Stimulated activated CD4-positive, alpha-beta T cell treated with anti-CD3 and anti-CD28 coated beads, Interleukin-4, amount 100 ng/mL, for 4 hours (primary cell): ENCODE measurements at regions not wholly inside any gene's neighbourhood (a gene's known extent, or its start where the extent isn't known, plus 50 kb on each side); places are given as distances from the start of the nearest gene placed in this dataset.

Experiments used
- DNase-seq, 2 experiments: peaks; one replicate each; pipeline ENCODE4 v3.0.0-alpha.2; 2020

DNA sequence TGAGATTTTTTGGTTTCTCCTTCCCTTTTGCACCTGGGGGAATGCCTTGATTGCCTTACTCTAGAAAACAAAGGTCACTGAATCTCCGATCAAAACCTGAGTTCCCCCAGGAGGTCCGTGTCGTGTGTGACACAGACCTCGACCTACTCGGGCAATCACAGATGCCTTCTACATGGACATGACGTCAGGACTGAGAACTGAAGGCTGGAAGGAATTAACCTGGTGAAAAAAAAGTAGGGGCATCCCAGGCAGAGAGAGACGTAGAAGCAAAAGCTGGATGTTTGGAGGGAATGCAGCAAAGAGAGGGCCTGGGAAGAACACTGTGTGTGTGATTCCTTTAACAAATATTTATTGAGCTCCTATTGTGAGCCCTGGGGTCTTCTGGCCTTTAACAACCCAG, 178.0 kb downstream of the PRDM2 start:
- DNase-seq = no peak

DNA sequence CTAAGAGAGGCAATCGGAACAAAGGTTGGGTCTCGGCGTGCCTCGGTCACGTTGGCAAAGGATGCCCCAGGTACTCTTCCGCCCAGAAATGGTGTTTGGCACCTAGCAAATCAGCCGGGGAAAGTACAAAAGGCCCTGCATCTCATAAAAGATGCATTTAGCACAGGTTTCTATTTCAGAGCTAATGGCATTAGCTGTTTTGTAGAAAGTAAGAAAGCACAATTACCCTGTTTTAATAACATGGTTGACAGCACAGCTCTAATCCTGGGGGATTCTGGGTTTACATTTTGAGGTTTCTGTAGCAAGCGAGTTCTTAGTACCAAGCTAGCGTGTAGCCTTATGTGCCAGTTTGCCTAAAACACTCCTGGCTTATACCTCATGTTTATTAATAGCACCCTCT, 178.5 kb downstream of the PRDM2 start:
- no peak for DNase-seq

DNA sequence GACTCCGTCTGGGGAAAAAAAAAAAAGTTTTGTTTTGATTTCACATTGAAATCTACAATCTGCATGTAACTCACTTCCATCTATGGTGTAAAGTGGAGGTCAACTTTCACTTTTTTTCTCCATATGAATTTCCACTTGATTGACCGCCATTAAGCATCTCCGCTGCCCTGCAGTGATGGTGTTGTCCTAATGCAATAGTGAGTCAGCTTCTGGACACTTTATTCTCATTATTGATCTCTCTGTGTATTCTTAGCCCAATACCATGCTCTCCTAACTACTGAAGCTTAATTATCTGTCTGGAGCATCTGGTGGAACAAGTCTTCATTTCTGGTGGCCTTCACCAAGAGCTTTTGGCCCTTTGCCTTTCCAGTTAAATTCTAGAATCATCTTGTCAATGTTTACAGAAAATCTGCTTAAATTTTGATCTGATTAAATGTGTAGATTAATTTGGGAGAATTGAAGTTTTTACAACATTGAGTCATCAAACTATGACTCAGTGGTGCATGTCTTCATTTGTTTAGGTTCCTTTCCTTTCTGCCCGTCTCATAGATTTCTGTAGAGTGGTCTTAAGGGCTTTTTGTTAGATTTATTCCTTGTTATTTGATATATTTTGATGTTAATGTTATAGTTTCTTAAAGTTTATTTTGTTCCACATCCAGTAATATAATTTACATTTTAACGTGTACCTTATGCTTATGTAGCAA, 181.5 kb downstream of the PRDM2 start:
- no peak for DNase-seq

DNA sequence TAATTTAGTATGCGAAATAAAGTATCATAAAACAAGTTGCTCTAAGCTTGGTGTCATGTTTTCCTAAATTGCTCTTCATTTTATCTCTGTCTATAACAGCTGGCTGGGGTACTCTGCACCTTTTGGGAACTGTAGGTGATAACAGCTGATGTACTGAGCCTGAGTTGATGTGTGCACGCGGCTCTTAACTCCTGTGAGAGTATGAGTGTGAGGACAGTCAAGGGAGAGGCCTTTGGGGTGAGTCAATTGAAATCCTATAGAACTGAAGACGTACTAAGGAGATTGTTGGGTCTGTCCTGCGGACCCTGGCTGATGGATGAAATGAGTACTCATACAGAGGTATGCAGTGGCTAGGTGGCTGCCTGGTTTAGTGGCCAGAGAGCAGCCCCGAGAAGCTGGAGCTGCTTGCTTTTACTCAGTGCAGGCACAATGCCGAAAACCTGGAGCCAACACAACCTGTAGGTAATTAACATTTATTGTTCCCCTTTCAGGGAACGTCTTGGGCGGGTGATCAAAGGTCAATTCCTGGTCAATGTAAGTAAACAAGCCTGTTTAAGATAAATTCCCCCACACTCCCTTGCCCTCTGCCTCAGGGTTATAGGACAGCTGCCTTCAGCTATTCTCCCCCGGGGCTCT, 188.5 kb downstream of the PRDM2 start:
- no peak for DNase-seq

DNA sequence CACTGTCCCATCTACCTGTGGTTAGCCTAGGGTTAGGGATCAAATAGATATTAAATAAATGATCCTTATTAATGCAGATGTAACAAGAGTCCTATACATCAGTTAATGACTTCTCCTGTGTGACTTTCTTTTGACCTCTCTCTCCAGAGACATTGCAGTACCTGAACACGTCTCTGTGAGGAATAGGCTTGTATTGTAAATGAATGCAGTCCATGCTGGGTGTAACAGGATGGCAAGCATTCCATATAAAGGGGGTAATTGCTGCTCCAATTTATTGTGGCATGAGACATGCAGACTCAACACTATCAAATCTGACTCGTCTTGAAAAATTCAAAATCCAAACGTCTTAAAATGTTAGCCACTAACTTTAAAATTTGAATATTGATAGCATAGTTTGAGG, 189.5 kb downstream of the PRDM2 start:
- no peak for DNase-seq

DNA sequence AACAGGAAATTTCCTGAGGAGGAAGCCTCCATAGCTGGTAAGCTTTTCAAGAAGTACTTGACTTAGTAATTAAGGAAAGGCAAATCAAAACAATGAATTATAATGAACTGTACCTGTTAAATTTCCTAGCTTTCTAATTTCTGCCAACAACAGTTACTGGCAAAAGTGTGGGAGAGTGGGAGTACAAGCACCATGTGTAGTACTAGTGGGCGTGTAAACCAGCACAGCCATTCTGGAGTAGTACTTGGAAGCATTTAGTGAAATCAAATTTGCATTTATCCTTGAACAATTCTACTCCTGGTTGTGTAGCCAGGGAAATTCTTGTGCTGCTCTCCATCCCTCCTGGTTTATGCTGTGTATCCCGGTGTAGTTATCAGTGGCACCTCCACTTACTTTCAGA, 190.8 kb downstream of the PRDM2 start:
- DNase-seq = no peak

DNA sequence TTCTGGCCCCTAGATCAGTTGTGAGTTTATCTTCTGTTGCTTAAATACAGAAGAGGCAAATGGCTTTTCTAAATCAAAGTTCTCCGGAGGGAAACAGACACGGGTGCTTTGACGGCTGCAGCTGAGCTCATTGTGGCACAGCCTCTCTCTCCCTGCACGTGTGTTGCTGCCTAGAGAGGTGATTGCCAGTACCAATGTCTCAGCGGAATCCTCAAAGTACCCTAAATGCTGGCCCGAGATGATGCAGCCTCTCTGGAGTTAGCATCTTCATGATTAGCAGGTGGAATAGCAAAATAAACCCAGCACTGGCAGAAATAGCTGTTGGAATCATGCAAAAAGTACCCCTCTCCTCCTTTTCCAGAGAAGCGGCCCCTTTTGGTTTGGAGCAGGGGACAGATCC, 192.2 kb downstream of the PRDM2 start:
- no peak for DNase-seq

DNA sequence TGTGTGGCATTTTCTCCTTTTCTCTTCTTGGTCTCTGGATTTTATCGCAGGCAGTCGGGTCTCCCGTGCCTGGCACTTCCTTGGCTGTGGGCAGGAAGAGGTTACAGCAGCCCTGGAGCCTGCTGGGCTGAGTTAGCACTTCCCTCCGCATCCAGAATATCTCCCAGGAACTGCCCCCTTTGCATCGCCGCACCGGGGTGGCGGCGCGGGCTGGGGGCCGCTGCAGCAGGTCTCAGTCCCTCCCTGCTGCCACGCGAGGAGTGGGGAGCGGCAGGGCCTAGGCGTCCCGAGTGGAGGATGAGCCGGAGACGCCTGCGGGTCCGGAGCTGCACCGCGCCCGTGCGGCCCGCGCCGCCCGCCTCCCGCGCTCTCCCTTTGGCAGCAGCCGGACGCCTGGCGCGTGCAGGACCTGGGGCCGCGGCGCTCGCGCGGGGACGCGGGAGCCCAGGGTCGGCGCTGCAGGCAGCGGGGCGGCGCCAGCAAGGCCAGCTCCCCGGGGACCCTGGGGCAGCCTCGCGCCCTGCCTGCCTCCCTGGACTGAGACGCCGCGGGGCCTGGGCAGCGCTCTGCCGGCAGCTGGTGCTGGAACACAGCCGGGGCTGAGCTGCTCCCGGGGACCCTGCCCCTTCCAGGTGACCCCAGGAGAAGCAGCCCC, 192.8 kb downstream of the PRDM2 start:
- no peak for DNase-seq

DNA sequence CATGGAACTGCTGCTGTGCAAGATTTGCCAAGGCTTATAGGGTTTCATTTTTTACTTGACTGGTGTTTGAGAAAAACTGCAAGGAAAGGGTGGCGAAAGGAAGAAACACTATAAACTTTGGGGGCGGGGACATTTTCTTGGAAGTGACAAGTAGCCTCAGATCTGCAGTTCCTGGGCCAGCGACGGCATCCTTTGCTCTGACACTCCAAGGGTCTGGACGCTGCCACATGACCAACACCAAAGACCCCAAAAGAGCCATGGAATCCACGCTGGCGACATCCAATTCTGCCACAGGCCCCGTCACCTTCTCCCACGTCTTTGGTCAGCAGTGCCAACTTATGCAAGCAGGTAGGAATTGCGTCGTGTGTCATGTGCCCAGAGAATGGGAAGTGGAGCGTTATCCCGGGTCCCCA, 193.4 kb downstream of the PRDM2 start:
- no peak for DNase-seq

DNA sequence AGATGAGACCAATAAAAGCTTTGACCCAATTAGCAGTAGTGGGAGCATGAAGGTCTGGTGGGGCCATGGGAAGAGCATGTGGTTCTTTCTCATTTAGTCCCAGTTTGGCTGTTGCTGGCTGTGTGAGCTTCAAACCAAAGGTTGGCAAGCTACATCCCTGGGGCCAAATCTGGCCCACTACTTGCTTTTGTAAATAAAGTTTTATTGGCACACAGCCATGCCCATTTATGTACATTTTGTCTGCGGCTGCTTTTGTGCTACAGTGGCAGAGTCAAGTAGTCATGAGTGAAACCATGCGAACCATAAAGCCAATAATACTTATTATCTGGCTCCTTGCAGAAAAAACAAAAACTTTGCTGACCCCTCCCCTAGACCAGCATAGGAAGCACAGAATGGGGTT, 196.9 kb downstream of the PRDM2 start:
- DNase-seq = no peak

DNA sequence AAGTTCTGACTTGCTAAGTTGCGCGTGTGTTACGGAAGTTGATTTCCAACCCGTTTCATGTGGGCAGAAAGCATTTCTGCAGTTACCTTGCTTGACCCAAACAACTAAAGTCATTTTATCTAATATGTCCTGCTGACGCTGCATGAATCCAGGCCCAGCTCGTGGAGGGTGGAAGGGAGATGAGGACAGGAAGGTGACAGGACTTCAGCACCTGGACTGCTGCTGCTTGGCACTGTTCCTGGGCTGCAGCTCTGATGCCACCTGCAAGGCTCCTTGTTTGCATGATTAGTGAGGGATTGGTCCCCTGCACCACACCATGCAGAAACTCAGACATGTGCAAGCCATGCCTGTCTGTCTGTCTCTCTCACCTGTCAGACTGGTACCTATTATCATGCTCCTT, 198.4 kb downstream of the PRDM2 start:
- no peak for DNase-seq

DNA sequence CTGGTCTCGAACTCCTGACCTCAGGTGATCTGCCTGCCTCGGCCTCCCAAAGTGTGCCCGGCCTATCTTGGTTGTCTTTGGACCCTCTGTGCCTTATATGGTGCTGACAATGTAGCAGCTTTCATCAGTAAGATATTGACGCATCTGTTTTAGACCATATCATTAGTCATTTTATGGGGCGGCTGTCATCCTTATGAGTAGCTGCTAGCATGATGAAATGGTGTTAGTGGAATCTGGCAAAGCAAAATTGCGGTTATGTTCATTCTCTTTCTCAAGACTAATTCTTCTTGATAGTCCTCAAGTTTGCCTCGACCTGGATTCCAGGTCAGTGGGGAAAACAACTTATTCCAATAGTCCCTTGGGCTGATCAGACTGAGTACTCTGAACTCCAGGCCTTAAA, 199.9 kb downstream of the PRDM2 start:
- no peak for DNase-seq

DNA sequence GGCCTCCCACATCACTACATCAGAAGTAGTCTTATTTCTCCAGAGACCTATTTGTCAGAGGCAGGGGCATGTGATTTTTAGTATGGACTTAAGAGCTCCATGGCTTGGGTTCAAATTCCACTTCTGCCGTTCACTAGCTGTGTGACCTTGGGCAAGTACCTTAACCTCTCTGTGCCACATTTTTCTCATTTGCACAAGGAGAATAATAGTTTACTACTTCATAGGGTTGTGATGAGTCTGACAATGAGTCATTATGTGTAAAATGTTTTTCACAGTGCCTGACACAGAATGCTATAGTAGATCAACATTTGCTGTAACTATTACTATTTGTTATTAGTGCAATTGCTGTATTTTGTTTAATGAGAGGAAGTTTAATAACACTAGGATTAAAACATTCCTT, 200.6 kb downstream of the PRDM2 start:
- no peak for DNase-seq

DNA sequence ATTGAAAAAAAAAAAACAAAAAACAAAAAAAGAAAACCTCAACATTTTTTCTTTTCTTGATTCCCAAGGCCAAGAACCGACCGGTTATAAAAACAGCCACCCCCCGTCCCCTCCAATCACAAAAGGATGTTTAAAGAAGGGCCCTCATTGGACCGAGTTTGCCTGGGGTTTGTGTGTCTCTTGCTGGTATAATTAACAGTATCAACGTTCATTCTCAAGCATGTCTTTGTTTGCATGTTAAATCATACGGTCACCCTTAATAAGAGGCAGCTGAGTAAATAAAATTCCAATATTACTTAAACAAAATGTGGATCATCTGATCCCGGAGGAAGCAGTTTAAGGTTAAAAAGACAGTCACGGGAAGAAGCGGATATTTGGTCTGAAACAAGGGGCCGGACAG, 201.1 kb downstream of the PRDM2 start:
- no peak for DNase-seq

DNA sequence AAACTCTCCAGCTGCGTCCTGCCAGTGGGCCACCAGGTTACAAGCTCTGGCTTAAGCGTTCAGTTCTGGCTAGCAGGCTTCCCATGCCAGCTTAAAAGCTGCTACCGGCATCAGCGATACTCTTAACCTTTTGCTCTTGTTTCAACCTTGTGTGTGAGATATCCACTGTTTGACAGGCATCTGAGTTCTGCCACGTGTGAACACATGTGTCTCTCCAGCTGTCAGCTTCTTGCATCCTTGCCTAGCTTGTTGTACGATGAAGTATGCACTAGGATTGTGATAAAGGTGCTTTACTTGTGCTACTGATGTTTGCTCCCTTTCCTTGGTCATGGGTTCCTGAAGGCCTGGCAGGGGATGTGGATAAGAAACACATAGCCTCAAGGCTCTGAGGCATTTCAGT, 201.6 kb downstream of the PRDM2 start:
- DNase-seq = no peak

DNA sequence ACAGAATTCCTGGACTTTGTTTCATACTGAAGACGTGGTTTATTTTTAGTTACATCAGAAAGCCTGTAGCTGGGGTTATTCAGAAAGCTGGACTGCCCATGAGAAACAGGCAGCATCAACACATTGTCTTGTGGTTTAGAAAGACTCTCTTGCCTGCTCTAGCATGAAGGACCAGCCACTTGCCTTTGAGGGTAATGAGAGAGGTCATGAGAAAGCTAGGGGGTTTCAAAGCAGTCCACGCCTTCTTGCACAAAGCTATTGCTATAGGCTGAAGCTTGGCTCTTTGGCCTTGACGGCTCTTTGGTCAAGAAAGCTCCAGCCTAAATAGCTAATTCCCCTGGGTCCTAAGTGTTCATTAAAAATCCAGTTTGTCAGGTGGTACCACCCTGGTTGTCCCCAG, 208.1 kb downstream of the PRDM2 start:
- DNase-seq = no peak

DNA sequence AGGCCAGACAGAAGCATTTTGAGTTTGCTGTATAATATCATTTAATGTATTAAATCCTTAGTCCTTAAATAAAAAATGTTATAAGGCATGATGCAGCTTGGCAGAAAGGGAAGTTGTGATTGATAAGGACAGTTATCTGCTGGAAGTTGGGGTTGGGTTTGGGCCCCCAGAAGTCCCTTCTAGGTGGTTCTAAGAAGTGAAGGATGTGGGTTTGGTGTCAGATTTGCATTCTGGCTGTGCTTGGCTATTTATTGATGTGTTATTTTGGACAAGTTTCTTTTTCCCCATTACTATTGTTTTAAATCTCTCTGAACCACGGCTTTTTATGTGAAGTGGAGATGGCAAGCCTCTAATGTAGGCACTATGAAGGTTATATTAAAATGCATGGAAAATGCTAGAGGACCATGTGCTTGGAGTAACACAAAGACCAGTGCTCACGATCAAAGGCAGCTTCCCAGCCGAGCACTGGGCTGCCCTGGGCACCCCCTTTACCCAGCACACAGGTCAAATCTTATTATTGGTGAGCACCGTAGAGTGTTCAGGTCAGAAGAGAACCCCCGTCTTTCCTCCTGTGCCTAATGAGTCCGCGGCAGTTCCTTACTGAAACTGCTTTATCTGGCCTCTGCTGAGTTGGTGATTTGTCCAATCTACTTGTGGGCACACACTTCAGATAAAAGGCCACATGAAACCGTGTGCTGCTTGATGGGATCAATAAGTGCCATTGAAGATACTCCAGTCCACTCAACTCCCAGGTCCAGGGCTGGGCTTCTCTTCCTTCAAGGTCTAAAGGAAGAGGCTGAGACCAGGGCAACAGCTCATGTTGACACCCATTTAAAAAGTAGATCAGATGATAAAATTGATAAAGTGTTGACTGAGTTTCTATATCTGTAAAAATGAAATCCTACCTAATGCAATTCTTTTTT, 212.0 kb downstream of the PRDM2 start:
- DNase-seq = no peak

DNA sequence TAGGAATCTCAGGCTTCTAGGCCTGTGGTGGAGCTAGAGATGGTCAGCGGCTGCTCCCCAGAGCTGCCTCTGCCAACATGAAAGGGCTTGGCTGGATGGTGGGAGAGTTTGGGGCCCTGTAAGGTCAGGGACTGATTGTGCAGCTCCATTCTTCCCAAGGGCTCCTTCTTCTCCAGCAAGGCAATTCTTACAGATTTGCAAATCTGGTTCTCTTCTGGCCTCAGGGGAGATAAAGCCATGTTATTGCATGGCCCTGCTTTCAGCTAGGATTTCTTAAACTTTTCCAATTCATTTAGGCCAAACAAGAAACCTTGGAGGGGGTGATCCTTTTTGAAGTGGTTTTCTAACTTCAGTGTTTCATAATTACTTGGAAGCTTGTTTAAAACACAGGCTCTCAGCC, 213.4 kb downstream of the PRDM2 start:
- no peak for DNase-seq

DNA sequence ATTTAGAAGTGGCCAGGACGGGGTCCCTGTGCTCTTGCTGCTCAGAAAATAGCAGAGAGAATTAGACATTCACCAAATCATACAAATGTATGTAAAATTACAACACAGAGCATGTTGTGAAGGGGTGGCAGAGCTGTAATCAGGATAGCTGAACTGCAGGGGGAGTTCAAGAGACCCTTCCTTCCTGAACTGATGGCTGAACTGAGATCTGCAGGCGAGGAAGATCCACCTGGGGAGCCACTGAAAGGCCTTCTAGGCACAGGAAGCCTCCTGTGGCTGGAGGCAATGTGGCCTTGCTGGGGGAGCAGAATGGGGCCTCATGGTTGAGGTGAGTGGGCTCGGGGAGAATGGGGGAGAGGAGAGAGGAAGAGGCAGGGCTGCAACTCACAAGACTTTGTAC, 216.5 kb downstream of the PRDM2 start:
- DNase-seq = no peak

DNA sequence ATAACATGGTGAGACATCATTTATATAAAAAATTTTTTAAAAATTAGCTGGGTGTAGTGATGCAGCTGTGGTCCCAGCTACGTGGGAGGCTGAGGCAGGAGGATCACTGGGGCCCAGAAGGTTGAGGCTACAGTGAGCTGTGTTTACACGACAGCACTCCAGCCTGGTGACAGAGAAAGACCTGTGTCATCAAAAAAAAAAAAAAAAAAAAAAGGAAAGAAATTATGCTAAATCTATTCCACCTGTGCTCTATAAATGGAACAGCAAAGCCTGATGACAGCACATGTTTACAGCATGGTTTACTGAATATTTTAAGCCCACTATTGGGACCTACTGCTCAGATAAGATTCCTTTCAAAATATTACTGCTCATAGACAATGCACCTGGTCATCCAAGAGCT, 217.6 kb downstream of the PRDM2 start:
- no peak for DNase-seq

DNA sequence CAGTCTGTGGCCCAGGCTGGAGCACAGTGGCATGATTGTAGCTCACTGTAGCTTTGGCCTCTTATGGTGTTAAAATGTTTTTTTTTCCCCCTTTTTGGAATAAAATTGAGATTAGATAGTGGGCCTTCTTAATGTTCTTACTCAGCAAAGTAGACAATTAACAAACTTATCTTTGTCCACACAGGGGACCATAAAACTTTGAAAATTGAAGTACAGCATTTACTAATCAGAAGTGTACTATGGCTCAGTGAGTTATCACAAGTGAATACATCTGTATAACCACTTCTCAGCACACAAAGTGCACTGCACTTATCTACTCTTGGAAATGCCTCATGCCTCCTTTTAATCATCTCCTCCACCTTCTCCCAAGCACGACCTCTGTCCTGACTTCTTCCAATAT, 218.9 kb downstream of the PRDM2 start:
- DNase-seq = no peak

DNA sequence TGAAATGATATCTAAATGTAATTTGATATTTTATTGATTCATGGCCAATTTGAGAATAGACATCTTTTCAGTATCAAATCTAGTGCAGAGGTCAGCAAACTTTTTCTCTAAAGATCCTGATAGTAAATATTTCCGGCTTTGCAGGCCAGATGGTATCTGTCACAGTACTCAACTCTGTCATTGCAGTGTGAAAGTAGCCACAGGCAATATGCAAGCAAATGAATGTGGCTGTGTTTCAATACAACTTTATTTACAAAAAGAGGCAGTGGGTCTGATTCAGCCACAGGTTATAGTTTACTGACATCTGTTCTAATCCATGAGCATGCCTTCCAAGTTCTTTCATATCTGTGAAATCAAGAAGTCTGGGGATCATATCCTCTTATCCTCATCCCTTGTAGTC, 221.2 kb downstream of the PRDM2 start:
- no peak for DNase-seq

DNA sequence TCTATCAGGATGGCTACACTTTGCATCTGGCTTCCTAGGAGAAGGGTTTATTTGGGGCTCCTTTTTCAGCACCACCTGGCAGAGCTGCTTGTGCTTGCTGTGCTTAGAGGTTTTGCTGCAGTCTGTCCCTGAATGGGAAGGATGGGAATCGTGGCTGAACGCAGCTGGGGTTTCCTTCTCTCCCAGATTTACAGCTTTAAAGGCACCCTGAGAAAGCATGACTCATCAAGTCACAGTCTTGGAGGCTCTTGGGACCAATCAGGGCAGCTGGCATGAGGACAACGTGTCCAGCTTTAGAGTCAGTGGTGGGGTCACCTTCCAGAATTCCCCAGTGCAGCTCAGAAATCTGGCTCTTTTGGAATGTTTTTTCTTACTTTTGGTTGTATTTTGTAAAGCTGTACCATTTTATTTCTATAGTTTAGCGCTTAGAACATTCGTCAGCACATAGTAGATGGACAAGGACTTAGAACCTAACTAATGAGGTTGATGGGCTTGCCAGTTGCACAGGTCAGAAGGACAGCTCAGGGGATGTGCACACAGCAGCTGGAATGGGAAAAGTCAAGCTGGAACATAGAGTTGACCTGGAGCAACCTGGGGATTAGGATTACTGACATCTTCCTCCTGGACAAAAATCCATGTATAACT, 222.6 kb downstream of the PRDM2 start:
- no peak for DNase-seq
